ENCODE measurements at regions not wholly inside any gene's neighbourhood (a gene's known extent, or its start where the extent isn't known, plus 50 kb on each side); places are given as distances from the start of the nearest gene placed in this dataset.

DNA sequence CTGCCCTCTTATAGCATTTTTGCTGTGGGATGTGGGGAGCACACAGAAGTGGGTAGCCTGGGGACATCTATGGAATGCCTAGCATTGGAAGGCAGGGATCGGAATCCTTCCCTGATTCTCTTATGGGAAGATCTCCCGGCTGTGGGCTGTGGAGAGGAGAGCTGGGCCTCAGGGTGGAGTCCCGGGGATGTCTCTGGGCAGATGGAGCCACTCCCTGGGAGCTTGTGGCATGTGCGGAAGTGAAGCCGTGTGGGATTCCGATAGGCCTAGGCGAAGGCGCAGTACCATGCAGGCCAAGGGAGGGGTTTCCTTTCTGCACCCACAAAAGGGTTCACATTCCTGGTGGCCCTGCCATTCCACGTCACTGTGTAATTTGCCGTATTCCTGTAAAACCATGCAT lies 87.9 kb downstream of the GLI2 start:
- Mint-ChIP-seq H3K27me3 (peaks cover 0 to 5% (median 0%) of the 10 kb centered on the region in 5 donors), H3K4me1 (no peaks in the 10 kb centered on the region), H3K4me3 (no peak overlapping the region), H3K27ac (no peak overlapping the region), H3K36me3 (no peaks in the 10 kb centered on the region), H3K9me3 (peaks cover 0 to 1% (median 0%) of the 10 kb centered on the region in 11 donors)
- Histone ChIP-seq H3K9me3 (ENCODE audit: control insufficient read depth in 2 of 3, low read length in 3 of 3) (no peaks in the 10 kb centered on the region), H3K4me1 (ENCODE audit: control insufficient read depth in 2 of 2, insufficient read depth in 2 of 2, low read length in 2 of 2) (no peaks in the 10 kb centered on the region), H3K4me3 (ENCODE audit: low read length) (no peak overlapping the region), H3K27ac (ENCODE audit: low read depth, low read length) (no peak overlapping the region), H3K27me3 (ENCODE audit: control insufficient read depth in 2 of 2, insufficient read depth in 2 of 2, low read length in 2 of 2) (no peaks in the 10 kb centered on the region), H3K36me3 (ENCODE audit: control insufficient read depth in 2 of 3, insufficient read depth in 3 of 3, low read length in 3 of 3) (no peaks in the 10 kb centered on the region)
- POLR2A ChIA-PET, result no interaction called here
- CTCF ChIA-PET, result no interaction called here
- no peak for ATAC-seq
- intact Hi-C loops (cut with micrococcal nuclease), result no loop called here
- DNase-seq, result no peak

DNA sequence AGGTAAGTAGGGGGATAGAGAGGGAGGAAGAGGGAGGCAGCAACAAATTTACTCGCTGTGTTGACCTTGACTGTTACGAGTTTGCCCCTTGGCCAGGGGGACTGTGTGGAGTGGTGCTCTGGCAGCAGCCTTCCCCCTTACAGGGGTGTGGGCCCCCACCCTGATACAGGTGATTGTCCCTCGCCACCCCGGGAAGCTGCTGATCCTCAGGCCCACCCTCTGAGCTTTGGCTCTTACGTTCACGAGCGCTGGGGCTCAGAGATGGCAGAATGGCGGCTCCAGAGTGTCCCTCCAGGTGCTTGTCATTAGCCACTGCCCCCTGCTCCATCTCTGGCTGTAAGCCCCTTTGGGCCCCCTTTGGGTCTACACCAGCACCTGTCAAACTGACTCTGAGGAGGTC lies 88.6 kb downstream of the GLI2 start:
- intact Hi-C loops (cut with micrococcal nuclease), result no loop called here
- Mint-ChIP-seq H3K9me3 (peaks cover 0 to 1% (median 0%) of the 10 kb centered on the region in 11 donors), H3K27ac (no peak overlapping the region), H3K36me3 (no peaks in the 10 kb centered on the region), H3K27me3 (peaks cover 0 to 5% (median 0%) of the 10 kb centered on the region in 5 donors), H3K4me3 (no peak overlapping the region), H3K4me1 (no peaks in the 10 kb centered on the region)
- no peak overlapping the region for H3K4me3 ChIP-seq (ENCODE audit: low read length)
- no peaks in the 10 kb centered on the region for H3K9me3 ChIP-seq (ENCODE audit: control insufficient read depth in 2 of 3, low read length in 3 of 3)
- ATAC-seq (no peak), DNase-seq (no peak)
- H3K4me1 ChIP-seq (ENCODE audit: control insufficient read depth in 2 of 2, insufficient read depth in 2 of 2, low read length in 2 of 2), result no peaks in the 10 kb centered on the region
- no peak overlapping the region for H3K27ac ChIP-seq (ENCODE audit: low read depth, low read length)
- H3K27me3 ChIP-seq (ENCODE audit: control insufficient read depth in 2 of 2, insufficient read depth in 2 of 2, low read length in 2 of 2), result no peaks in the 10 kb centered on the region
- no peaks in the 10 kb centered on the region for H3K36me3 ChIP-seq (ENCODE audit: control insufficient read depth in 2 of 3, insufficient read depth in 3 of 3, low read length in 3 of 3)
- ChIA-PET POLR2A (no interaction called here), CTCF (no interaction called here)

DNA sequence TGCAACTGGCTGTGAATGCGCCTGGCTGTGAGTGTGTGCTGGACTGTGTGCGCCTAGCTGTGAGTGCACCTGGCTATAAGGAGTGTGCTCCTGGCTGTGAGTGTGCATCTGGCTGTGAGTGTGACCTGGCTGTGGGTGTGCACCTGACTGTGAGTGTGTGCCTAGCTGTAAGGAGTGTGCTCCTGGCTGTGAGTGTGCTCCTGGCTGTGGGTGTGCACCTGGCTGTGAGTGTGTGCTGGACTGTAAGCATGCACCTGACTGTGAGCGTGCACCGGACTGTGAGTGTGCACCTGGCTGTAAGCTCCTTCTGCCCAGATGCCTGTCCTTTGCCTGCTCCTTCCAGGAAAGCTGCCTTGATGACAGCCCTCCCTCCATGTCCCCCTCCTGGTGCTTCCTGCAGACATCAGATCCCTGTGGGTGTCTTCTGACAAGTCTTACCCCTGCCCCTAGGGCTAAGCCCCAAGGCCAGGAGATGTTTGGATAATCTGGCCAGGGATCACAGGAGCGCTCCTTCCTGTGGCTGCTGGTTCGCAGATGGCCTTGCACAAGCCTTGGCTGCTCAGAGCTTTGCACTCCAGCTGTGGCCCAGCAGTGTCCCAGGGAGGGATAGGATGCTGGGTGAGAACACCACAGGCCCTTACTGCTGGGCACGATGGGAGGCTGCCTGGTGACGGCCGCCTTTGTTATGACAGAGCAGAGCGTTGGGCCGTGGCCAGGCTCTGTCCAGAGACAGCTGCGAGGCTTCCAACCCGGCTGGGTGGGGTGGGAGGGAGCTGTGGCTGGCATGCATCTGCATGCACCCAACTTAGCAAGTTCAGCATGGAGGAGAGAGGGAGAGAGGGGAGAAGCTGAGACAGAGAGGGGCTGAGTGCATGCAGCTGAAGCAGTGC lies 89.9 kb downstream of the GLI2 start:
- H3K9me3 ChIP-seq (ENCODE audit: control insufficient read depth in 2 of 3, low read length in 3 of 3), result no peaks in the 10 kb centered on the region
- no peak overlapping the region for H3K4me3 ChIP-seq (ENCODE audit: low read length)
- H3K27me3 ChIP-seq (ENCODE audit: control insufficient read depth in 2 of 2, insufficient read depth in 2 of 2, low read length in 2 of 2), result no peaks in the 10 kb centered on the region
- no peak for DNase-seq
- no peaks in the 10 kb centered on the region for H3K4me1 Mint-ChIP-seq
- H3K36me3 Mint-ChIP-seq, result no peaks in the 10 kb centered on the region
- H3K4me1 ChIP-seq (ENCODE audit: control insufficient read depth in 2 of 2, insufficient read depth in 2 of 2, low read length in 2 of 2), result no peaks in the 10 kb centered on the region
- peaks cover 0 to 5% (median 0%) of the 10 kb centered on the region in 5 donors for H3K27me3 Mint-ChIP-seq
- H3K36me3 ChIP-seq (ENCODE audit: control insufficient read depth in 2 of 3, insufficient read depth in 3 of 3, low read length in 3 of 3), result no peaks in the 10 kb centered on the region
- ChIA-PET CTCF (no interaction called here), POLR2A (no interaction called here)
- intact Hi-C loops (cut with micrococcal nuclease), result no loop called here
- no peak for ATAC-seq
- no peak overlapping the region for H3K4me3 Mint-ChIP-seq
- H3K27ac Mint-ChIP-seq, result no peak overlapping the region
- no peaks in the 10 kb centered on the region for H3K9me3 Mint-ChIP-seq
- no peak overlapping the region for H3K27ac ChIP-seq (ENCODE audit: low read depth, low read length)

DNA sequence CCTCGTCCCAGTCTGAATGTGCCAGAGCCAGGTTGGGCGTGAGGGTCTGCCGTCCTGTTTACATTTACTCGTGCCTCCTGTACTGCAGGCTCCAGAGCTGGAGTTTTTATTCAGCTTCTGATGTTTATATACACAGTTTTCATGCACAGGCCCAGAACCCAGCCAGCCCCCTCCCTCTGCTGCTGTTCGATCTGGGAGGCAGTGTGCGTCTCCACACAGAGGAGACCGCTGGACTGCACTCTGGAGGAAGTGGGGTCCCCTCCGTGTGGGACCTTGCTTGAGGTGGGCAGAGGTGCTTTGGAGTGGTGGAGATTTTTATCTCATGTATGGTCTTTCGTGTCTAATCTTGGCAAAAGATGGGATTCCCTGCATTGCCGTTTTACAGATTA lies 90.6 kb downstream of the GLI2 start:
- peaks cover 0 to 5% (median 0%) of the 10 kb centered on the region in 5 donors for H3K27me3 Mint-ChIP-seq
- ATAC-seq (no peak), DNase-seq (no peak)
- intact Hi-C loops (cut with micrococcal nuclease), result no loop called here
- Histone ChIP-seq H3K36me3 (ENCODE audit: control insufficient read depth in 2 of 3, insufficient read depth in 3 of 3, low read length in 3 of 3) (no peaks in the 10 kb centered on the region), H3K9me3 (ENCODE audit: control insufficient read depth in 2 of 3, low read length in 3 of 3) (no peaks in the 10 kb centered on the region), H3K27me3 (ENCODE audit: control insufficient read depth in 2 of 2, insufficient read depth in 2 of 2, low read length in 2 of 2) (no peaks in the 10 kb centered on the region), H3K27ac (ENCODE audit: low read depth, low read length) (no peak overlapping the region), H3K4me1 (ENCODE audit: control insufficient read depth in 2 of 2, insufficient read depth in 2 of 2, low read length in 2 of 2) (no peaks in the 10 kb centered on the region), H3K4me3 (ENCODE audit: low read length) (no peak overlapping the region)
- H3K4me1 Mint-ChIP-seq, result no peaks in the 10 kb centered on the region
- no peak overlapping the region for H3K4me3 Mint-ChIP-seq
- ChIA-PET POLR2A (no interaction called here), CTCF (no interaction called here)
- no peaks in the 10 kb centered on the region for H3K36me3 Mint-ChIP-seq
- H3K27ac Mint-ChIP-seq, result no peak overlapping the region
- no peaks in the 10 kb centered on the region for H3K9me3 Mint-ChIP-seq

DNA sequence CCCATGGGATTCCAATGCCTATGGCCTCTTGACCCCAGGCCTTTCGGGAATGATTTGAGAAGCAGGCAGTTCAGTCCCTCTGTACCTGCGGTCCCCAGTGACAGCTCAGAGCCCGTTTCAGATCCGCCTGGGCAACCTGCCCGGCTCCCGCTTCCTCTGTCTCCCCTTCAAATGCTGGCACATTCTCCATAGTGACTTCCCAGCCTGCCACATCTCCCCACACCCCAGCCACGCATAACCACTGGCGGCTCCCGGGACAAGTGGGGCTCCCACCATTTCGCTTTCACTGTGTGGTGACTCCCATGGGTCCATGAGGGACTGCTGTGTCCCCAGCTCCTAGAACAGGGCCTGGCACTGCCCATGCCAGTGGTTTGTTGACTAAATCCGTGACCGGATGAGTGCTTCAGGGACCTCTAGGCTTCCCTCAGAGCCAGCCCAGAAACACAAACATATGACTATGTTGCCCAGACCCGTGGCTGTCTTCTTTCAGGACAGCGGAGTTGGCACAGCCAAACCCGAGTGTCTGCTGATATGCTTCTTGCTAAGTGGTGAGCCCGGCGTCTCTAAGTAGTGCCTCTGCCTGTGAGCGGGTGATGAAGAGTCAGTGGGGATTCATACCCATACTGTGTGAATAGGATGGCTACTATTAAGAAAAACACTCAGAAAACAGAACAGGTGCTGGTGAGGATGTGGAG lies 91.2 kb downstream of the GLI2 start:
- H3K36me3 ChIP-seq (ENCODE audit: control insufficient read depth in 2 of 3, insufficient read depth in 3 of 3, low read length in 3 of 3), result no peaks in the 10 kb centered on the region
- no peak for ATAC-seq
- H3K9me3 ChIP-seq (ENCODE audit: control insufficient read depth in 2 of 3, low read length in 3 of 3), result no peaks in the 10 kb centered on the region
- Mint-ChIP-seq H3K4me3 (no peak overlapping the region), H3K4me1 (no peaks in the 10 kb centered on the region), H3K27me3 (peaks cover 0 to 5% (median 0%) of the 10 kb centered on the region in 5 donors), H3K9me3 (no peaks in the 10 kb centered on the region), H3K27ac (no peak overlapping the region), H3K36me3 (no peaks in the 10 kb centered on the region)
- CTCF ChIA-PET, result no interaction called here
- intact Hi-C loops (cut with micrococcal nuclease), result no loop called here
- H3K27ac ChIP-seq (ENCODE audit: low read depth, low read length), result no peak overlapping the region
- POLR2A ChIA-PET, result no interaction called here
- DNase-seq, result no peak
- H3K4me1 ChIP-seq (ENCODE audit: control insufficient read depth in 2 of 2, insufficient read depth in 2 of 2, low read length in 2 of 2), result no peaks in the 10 kb centered on the region
- H3K4me3 ChIP-seq (ENCODE audit: low read length), result no peak overlapping the region
- no peaks in the 10 kb centered on the region for H3K27me3 ChIP-seq (ENCODE audit: control insufficient read depth in 2 of 2, insufficient read depth in 2 of 2, low read length in 2 of 2)

DNA sequence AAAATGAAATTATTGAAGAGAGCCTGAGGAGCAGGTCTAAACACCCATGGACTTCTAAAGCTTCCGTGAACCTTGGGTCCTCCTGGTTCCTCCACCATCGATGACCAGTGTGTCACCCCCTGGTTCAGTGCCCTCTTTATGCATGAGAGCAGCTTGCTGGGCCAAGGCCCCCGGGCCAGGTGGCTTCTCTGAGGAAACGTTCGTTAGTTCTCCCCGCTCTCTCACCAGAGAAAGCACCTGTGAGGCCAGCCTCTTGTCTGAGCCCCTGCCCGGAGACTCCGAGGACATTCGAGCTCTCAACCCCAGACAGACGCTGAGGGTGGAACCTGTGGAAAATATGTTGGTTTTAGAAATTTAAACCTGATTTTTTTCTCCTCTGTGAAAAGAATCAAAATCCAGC lies 92.4 kb downstream of the GLI2 start:
- ChIA-PET CTCF (no interaction called here), POLR2A (no interaction called here)
- no peaks in the 10 kb centered on the region for H3K27me3 Mint-ChIP-seq
- ATAC-seq, result no peak
- no peaks in the 10 kb centered on the region for H3K36me3 ChIP-seq (ENCODE audit: control insufficient read depth in 2 of 3, insufficient read depth in 3 of 3, low read length in 3 of 3)
- intact Hi-C loops (cut with micrococcal nuclease), result no loop called here
- no peaks in the 10 kb centered on the region for H3K36me3 Mint-ChIP-seq
- no peaks in the 10 kb centered on the region for H3K9me3 Mint-ChIP-seq
- H3K27ac ChIP-seq (ENCODE audit: low read depth, low read length), result no peak overlapping the region
- H3K9me3 ChIP-seq (ENCODE audit: control insufficient read depth in 2 of 3, low read length in 3 of 3), result no peaks in the 10 kb centered on the region
- no peaks in the 10 kb centered on the region for H3K4me1 ChIP-seq (ENCODE audit: control insufficient read depth in 2 of 2, insufficient read depth in 2 of 2, low read length in 2 of 2)
- H3K27me3 ChIP-seq (ENCODE audit: control insufficient read depth in 2 of 2, insufficient read depth in 2 of 2, low read length in 2 of 2), result no peaks in the 10 kb centered on the region
- no peak for DNase-seq
- H3K27ac Mint-ChIP-seq, result no peak overlapping the region
- H3K4me3 ChIP-seq (ENCODE audit: low read length), result no peak overlapping the region
- H3K4me3 Mint-ChIP-seq, result no peak overlapping the region
- H3K4me1 Mint-ChIP-seq, result peaks cover 0 to 1% (median 0%) of the 10 kb centered on the region in 7 donors

All from naive thymus-derived CD4-positive, alpha-beta T cell (primary cell).